Activated CD4-positive, alpha-beta T cell treated with anti-CD3 and anti-CD28 coated beads, Interleukin-2, amount 50 U/mL, for 16 hours (primary cell): ENCODE measurements at regions not wholly inside any gene's neighbourhood (a gene's known extent, or its start where the extent isn't known, plus 50 kb on each side); places are given as distances from the start of the nearest gene placed in this dataset.
"Not testable (repeated sequence)": the region's sequence is repeated elsewhere in the genome, so short reads cannot be mapped to it uniquely, and the experiment has no call there.

ENCODE experiments used
- DNase-seq: peaks from one replicate; pipeline ENCODE4 v3.0.0-alpha.2; 2020

DNA sequence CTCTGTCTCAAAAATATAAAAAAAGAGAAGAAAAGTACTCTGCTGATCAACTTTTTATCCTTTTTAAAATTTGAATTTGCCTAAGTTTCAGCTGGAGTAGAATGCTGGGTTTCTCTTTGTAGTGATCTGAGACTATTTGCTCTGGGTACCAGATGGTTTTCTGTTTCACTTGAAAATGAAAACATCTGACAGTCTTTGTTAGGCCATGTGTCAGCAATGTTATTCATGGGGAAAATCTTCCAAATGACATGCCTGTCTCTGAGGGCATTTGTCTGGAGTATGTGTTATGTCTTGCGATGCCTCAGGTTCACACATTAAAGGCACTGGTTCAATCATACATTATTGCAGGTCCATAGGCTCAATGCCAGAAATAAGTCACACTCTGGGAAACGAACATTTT lies 175.3 kb upstream of the TMEM229A start:
- no peak for DNase-seq

DNA sequence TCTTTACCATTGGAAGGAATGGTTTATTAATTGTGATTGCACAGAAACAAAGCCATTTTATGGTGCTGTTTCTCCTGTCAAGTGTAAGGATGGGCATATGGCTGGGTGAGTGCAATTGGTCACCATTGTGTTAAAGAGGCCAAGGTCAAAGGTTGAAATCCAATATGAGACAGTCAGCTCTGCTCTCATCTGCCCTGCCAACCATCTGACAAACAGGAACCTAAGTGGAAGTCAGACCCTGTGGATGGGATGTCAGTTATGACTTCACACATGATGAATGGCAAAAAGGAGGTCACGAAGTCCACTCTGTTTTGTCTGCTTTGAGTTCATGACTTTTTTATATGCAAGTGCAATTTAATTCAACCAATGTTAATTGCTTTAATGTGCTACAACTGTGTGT lies 172.7 kb upstream of the TMEM229A start:
- DNase-seq = no peak

DNA sequence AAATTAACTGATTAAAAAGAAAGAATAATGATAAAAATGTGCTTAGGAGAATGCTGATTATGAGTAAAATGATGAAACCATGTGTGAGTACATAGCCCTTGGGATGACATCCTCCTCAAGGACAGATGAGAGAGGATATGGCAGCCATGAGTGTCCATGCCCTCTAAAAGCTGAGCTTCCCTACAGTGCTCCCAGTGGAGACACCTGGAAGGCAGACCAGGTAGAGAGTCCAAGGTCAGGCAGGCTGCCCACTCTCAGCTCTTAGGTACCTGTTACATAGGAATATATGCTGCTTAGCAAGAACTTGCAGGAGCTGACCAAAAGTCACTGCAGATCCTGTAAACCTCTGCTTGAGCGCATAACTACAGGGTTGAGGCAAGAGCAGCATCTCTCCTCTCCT lies 169.7 kb upstream of the TMEM229A start:
- no peak for DNase-seq

DNA sequence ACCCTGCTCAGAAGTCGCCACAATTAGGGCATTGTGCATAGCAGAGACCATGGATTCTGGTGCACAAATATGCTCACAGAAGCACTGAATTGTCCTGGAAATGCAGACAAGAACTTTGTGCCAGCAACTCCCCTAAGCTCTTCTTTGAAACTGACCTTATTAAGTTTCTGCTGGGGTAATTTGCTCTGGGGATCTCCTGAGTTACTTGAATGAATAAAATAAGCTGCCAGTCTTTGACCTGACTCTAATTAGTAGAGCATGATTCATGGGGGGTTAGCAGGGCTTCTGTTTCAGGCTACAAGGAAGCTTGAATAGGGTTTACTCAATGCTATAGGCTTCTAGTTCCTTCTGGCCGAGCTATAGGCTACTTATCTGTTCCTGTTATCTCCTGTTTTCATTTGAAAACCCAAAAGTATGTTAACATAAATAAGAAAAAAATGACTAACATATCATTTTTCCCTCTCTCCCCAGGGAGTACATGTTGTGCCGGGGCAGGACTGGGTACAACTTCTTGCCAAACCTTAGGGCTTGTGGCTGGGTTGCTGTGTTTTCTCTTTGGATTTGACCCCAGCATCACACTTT lies 169.0 kb upstream of the TMEM229A start:
- DNase-seq = no peak

DNA sequence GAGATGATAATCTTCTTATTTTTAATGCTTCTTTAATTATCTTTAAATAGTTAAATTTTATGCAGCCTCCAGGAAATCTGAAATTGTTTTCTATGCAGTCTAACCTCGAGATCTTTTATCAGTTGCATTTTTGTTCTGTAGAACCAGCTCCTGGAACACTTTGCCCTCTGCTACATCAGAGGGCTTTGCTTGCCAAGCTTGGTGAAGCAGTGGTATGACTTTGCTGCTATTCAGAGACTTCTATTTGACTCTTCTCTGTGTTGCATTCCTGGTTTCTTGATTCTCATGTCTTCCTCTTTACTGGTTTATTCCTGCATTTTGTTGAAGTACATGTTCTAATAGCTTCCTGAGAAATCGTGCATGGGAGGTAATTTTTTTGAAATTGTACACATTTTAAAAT lies 163.7 kb upstream of the TMEM229A start:
- DNase-seq = no peak

DNA sequence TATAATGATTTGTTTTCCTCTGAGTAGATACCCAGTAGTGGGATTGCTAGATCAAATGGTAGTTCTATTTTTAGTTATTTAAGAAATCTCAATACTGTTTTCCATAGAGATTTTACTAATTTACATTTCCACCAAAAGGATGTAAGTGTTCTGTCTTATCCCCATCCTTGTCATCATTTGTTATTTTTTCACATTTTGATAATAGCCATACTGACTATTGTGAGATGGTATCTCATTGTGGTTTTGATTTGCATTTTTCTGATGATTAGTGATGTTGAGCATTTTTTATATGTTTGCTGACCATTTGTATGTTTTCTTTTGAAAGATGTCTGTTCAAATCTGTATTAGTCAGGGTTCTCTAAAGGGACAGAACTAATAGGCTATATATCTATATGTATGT lies 160.0 kb upstream of the TMEM229A start:
- DNase-seq = no peak

DNA sequence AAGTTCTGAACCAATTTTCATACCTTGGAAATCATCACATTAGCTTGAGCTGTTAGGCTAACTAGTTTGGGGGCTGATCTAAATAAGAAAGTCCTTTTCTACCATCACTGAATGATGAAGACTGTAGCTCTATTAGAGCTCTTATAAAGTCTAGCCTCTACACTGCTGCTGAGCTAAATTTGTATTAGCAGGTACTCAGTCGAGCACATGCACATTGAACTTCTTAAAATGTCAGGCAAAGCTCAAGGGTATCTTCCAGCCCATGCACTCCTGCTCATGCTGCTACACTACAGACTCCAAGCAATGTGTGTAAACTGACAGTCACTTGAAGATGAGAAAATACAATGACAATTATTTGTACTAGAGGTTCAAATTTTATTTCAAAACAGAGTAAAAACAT lies 158.8 kb upstream of the TMEM229A start:
- DNase-seq = no peak

DNA sequence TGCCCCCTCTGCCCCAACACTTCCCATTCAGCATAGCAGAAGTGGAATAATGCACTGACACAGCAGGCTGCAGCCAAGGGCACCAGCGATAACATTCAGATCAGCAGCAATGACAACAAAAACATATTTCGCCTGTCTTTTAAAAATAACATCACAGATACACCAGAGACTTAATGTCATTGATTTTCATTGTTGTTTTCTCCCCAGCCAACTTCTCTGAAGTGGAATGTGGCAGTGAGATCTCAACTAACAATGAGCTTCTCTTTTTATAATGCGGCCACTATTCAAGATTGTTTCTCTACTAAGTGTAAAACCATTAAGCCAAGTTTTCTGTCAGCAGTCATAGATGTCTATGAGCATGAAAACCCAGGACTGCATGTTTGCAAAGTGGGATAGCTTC lies 158.2 kb upstream of the TMEM229A start:
- no peak for DNase-seq

DNA sequence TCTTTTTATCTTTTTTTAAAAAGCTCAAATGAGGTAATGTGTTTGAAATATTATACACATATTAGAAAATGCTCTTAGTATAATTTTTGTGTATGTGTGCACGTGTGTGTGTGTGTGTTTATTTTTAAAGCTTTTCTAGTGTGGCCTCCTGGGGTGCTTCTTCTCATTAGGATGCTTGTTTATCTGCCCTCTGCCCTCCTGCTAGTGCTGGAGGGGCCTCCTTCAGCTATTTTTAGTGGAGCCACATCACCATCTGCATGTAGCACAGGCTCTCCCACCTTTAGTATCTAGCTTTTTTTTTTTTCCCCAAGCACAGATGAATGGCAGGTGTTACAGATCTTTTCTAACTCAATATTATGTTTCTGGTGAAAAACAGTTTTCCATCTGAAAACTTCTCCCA lies 155.7 kb upstream of the TMEM229A start:
- no peak for DNase-seq

DNA sequence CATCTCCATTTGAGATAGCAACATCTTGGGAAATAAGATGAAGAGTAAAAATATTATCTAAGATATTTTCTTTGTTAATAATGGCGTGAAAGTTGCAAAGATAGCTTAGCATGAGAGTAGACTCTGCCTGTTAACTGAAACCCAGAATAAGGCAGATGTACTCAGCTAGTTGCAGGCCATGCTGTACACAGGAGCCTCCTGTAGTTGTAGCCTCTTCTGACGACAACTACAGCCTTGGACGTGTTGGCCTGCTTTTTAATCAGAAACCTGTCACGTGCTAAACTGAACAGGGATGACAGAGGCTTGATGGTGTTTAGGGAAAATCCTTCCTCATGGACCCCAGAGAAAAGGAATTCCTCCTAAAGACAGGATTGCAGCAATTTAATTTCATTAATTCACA lies 155.1 kb upstream of the TMEM229A start:
- no peak for DNase-seq

DNA sequence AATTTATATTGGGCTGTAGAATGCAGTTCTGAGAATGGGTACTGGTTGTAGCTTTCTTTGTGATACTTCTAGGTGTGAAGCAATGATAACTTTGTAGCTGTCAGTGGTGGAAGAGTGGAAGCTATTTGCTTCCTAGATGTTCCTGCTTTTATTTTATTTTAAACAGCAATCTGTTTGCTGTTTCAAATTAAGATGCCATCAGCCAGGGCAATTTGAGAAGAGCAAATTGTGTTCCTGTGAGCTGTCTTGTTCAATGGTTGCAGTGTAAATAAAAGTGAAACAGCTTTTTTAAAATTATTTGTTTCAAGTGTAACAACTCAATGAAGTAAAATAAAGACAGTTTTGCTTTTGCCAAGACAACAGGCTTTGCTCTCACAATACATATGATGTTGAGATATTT lies 150.8 kb upstream of the TMEM229A start:
- no peak for DNase-seq

DNA sequence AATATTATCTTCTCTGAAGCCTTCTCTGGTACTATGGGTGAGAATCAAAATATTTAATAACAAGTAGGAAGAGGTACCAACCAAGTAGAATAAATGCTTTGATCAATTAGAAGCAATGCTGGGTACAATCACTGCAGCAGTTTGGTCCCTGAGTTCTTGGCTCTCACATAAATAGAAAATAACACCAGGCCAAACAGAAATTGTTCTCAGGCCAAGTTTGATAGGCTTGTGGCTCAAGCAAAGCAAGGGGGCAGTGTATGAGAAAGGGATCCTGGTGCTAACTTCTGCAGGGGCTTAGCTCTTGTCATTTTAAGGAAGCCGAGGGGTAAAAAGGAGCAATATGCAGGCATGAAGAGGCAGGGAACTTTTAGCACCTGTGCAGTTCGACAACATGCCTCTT lies 146.8 kb upstream of the TMEM229A start:
- DNase-seq = no peak

DNA sequence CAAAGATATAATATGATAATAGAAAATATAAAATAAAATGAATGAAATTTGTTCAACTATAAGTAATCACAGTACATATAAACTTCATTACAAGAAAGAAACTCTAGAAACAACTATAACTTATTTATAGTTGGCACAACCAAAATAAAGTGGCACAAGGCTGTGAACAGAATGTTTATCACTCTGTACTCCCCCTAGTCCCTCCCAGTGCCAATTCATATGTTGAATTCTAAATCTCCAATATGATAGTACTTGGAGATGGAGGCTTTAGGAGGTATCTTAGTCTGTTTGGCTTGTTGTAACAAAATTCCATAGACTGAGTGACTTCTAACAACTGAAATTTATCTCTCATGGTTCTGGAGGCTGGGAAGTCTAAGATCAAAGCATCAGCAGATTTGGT lies 145.0 kb upstream of the TMEM229A start:
- DNase-seq = no peak

DNA sequence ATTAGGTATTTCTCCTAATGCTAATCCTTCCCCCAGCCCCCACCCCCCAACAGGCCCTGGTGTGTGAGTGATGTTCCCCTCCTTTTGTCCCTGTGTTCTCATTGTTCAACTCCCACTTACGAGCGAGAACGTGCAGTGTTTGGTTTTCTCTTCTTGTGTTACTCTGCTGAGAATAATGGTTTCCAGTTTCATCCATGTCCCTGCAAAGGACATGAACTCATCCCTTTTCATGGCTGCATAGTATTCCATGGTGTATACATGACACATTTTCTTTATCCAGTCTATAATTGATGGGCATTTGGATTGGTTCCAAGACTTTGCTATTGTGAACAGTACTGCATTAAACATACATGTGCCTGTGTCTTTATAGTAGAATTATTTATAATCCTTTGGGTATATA lies 138.9 kb upstream of the TMEM229A start:
- not testable (repeated sequence) for DNase-seq

DNA sequence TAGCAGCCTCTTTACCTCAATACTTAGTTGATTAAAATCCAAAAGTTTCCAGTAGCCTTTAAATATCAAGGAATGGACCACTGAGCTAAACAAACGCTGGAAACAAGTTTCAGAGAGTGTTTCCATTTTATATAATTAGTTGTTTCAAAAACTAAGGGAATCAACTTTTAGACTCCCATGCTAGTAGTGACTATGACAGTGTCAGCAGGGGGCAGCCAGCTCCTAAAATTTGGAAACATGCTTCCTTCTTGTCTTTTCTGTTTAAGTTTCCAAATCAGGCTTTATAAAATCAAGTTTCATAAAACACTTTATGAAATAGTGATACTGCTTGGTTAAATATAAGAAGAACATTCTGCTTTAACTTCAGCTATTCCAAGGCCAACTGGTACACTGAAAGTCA lies 138.2 kb upstream of the TMEM229A start:
- no peak for DNase-seq

DNA sequence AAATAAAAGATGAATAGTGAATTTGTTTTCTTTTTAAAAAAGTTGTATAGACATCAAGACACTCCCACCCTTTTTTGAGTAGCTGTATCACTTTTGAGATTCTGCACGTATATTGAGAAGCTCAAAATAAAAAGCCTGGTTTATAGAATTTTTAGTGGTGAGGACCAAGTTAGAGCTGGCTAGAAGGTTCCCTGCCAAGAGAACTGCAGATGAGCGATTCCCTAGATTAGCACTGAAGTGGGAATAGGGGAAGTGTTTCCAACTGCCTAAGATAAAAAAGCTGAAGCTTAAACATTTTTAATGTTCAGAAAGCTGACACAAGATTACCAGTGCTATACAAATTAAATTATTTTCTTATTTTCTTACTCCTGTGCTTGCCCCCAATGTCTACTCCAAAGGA lies 135.7 kb upstream of the TMEM229A start:
- DNase-seq = no peak

DNA sequence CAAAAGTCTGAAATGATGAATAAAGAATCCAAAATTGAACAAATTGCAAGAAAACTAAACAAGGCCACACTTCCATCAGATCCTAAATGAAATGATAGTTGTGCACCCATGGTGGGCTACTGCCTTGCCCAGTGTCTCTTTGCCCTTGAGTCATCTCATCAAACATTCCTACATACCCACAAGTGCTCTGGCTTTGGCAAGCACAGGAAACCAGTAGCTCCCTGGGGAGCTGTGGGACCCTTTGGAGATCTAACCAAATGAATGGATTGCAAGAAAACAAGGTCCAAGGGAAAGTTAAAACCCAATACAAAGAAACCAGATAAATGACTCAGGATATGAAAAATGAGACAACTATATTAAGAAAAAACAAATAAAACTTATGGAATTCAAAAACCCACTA lies 129.8 kb upstream of the TMEM229A start:
- no peak for DNase-seq

DNA sequence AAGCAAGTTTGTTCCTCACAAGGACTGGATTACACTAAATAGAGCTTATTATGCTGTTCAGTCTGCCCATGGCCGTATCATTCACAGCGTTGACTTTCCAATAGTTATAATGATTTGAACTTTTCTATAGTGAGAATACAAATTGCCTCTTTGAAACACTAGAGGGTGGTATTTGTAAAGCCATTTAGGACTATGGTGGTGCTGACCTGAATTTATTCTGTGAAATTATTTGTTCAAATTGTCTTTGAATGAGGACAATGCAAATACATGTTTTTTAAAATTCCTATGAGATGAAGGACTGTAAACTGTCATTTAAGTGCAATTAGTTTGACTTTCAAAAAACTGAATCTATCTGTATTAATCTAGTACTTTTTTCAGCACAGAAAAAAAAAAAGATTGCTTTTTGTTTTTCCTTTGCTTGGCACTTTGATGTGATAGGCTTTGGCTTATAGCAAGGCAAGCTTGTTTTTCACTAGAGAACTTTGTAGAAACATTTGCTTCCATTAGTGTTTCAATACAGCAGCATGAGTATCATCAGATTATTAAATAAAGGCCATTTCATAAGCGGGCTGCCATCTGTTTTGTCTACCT lies 122.7 kb upstream of the TMEM229A start:
- peak; percentile 4 for DNase-seq

DNA sequence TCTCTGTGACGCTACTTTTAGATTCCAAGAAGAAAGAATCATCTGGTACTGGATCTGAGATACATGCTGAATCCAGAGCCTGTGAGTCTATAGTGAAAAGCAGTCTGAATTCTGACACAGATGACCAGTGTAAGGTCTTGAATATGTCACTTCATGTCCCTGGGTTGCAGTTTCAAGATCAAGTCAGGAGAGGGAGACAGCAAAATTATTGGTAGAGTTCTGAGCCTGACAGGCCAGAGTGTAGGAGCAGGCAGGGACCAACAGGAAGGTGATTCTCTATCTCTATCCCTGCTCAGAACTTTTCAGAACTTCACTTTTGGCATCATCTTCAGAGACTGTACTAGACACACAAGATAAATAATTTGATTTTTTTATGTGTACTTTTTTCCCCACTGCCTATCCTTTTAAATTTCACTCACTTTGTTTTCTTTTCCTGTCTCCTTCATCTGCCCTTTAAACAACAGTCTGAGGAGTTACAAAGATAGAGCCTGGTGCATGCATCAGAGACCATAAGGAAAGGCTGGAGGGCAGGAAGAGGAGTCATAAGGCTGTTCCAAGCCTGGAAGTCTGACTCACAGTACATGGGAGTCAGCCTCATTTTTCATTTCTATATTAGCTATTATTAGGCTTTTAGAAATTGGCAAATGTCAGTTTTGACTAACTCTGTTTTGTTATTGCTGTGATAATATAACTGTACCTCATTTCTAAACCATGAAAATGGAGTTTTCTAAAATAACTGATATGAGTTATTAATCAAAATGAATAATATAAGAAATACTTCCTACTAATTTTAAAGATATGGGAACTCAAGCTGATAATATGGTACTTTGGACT lies 120.2 kb upstream of the TMEM229A start:
- no peak for DNase-seq

DNA sequence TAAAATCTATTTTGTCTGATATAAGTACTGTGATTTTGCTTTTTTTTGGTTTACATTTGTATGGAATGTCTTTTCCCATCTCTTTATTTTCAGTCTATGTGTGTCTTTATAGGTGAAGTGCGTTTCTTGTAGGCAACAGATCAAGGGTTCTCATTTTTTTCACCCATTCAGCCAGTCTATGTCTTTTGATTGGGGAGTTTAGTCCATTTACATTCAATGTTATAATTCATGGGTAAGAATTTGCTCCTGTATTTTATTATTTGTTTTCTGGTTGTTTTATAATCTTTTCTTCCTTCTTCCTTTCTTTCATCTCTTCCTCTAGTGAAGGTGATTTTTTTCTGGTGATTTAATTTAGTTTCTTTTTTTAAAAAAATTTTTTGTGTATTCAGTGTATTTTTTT lies 104.8 kb upstream of the TMEM229A start:
- no peak for DNase-seq

DNA sequence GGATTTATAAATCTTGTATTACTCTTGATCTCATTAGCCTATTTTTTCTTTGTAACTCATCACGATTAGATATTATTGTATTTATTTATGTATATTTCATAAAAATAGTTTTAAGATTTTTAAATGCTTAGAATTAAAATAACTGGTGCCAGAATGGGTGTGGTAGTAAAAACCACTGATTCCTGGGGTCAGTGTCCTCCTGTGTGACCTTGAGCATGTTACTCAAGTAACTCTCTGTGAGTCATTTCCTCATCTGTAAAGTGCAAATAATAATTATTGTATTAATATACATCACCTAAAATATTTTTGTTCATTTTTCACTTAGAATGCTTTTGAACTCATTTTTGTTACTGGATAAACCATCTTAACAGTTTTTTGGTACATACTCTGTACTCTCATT lies 91.3 kb upstream of the TMEM229A start:
- DNase-seq = no peak

DNA sequence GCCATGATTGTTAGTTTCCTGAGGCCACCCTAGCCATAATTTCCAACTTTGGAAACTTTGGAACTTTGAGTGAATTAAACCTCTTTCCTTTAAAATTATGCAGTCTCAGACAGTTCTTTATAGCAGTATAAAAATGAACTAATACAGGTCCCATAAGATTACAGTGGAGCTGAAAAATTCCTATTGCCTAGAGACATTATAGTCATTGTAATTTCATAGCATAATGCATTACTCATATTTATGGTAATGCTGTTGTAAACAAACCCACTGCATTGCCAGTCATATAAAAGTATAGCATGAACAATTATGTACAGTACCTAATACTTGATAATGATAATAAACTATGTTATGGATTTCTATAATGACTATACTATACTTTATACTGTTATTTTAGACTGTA lies 88.0 kb upstream of the TMEM229A start:
- no peak for DNase-seq

DNA sequence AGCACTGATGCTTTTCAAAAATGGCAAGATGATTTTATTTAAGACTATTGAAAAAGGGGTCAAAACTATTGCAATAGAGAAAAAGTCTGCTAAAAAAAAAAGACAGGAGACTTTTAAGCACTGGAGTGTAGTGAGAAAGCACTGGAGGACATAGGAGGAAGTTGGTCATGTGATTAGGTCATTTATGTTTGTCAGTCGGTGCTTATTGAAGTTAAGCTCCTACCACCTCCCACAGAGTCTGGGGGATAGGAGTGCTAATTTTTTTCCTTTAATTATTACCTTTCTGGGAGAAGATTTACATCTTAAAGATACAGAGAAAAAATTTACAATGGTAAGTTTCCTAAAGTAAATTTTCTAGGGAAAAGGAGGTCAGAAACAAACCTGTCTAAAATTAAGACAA lies 80.2 kb upstream of the TMEM229A start:
- no peak for DNase-seq

DNA sequence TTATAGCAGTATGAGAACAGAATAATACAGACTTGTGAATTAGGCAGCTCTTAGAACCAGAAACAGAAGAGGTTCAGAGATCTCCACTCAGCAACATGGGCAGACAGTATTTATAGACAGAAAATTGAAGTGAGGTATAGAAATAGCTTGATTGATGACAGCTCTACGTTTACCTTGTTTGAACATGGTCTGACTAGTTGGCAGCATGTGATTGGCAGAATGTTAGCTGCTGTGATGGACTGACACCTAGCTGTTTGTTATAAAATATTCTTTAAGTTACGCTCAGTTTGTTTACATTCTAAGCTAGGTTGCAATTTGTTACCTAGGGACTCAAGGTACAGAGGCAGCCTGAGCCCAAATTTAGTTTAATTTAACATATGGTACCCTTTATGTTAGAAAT lies 73.7 kb upstream of the TMEM229A start:
- DNase-seq = no peak
